ENCODE measurements at regions not wholly inside any gene's neighbourhood (a gene's known extent, or its start where the extent isn't known, plus 50 kb on each side); places are given as distances from the start of the nearest gene placed in this dataset.

DNA sequence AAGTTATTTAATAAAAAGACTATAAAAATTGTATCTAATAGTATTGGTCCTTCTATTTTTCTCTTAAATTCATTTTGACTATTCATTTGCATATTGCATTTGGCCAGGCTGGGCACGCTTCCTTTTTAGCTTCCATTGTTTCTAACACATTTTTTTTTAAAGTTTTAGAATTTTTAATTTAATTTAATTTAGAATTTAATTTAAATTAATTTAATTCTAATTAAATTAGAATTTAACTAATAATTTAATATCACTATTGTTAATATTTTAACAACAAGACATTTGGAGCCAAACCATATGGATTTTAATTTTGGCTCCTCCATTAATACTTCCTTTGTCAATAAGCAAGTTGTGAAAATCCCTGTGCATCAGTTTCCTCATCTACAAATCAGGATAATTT lies 856.9 kb upstream of the SEL1L start:
- DNase-seq = no peak

DNA sequence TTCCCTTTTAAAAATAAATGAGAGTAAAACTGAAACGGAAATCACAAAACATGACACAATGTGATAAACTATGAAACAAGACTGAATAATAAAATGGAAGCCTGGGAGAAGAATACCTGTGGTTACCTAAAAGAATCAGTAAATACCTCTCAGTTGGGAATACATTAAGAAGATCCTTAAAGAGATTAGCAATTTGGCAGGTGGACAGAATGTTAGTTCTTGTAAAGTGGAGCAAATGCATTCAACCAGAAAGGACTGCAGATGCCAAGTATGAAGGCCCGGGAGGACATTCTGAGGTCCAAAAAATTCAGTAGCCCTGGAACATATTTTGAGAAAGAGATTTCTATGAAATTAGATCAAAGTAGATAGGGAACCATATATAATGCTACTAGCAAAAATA lies 861.3 kb upstream of the SEL1L start:
- DNase-seq = no peak

DNA sequence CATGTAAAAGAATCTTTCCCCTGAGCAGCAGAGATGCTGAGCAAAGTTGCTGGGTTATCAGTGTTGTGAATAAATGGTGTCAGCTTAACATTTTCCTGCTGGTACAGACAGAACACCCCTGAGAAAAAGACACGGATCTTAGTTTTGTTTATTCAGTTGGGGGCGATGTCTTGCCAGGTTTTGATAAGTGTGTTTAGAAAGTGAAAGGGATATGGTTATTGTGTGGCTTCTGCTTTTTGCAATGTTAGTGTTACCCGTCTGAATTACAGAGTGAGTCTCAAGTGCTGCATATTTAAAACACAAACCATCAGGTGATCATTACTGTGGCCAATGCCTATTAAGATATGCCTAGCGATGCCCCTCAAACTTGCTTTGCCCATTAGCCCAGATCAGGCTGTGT lies 864.6 kb upstream of the SEL1L start:
- no peak for DNase-seq

DNA sequence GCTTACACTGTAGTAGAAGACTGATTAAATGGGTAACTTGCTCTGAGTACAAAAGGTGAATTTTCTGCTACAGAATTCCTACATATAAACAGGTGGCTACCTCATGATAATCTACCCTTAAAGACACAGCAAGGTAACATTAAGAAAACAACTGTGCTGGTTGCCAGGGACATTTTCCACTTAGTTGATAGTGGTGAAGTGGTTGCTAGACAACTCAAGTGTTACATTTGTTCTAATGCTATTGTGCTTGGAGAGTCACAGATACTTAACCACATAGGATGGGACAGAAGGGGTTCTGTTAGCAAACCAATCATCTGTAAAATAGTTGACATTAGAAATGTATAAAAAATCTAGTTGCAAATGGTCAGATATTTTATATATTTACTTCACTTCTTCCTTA lies 870.3 kb upstream of the SEL1L start:
- no peak for DNase-seq

DNA sequence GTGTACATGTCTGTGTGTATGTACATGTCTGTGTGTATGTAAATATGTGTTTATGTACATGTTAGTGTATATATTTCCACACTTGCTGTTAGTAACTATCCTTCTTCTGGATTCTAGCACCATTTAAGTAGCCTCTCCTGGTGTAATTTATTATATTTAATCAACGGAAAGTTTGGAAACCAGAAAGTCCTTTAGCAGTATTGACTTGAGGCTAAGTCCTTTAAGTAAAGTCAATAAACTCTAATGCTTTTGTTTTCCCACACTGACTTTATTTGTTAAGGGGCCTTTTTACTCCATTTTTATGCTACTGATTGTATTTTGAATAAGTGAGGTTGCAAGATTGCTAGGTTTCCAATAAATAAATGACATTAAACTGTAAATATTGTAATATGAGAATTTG lies 876.4 kb upstream of the SEL1L start:
- DNase-seq = no peak

DNA sequence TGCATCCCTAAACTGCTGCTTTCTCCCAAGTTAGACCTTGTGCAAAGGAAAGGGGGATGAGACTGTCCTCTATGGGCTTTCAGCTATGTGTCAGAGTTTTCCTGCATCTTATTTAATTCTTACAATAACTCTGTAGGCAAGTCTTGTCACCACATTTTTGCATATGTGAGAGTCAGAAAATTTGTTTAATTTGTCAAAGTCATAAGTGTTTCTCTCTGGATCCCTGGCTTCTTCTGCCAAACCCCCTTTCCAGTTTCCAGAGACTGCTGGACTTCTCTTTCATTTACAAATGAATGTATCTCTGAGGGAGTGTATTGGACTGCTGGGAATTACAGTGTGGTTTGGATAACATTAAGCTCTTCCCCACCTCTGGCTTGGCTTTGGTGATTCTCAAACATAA lies 877.6 kb upstream of the SEL1L start:
- no peak for DNase-seq

DNA sequence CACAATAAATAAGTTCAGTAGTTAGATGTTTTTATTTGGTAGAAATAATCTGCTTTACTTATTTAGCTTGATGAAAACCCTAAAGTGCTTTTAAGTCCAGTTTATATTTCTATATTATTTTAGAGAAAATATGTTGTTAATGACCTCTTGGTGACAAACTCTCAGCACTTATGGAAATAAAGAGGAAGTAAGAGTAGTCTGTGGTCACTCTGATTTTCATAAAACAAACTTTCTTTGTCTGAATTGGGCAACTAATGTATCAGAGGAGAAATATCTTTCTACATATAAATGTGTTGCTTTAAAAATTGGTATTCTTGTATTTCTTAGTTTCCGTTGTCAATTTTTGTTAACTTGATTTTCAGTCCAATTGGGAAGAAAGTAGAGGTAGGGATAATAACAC lies 878.9 kb upstream of the SEL1L start:
- no peak for DNase-seq

DNA sequence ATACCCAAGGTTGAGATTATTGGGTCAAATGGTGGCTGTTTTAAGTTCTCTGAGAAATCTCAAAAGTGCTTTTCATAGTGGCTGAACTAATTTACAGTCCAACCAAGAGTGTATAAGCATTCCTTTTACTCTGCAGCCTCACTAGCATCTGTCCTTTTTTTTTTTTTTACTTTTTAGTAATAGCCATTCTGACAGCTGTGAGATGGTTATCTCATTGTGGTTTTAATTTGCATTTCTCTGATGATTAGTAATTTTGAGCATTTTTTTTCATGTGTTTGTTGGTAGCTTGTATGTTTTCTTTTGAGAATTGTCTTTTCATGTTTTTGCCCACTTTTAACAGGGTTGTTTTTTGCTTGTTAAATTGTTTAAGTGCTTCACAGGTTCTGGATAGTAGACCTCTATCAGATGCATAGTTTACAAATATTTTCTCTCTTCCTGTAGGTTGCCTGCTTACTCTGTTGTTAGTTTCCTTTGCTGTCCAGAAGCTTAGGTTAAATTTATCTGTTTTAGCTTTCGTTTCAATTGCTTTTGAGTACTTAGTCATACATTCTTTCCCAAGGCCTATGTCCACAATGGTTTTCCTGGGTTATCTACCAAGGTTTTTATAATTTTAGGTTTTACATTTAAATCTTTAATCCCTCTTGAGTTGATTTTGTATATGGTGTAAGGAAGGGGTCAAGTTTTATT lies 881.3 kb upstream of the SEL1L start:
- no peak for DNase-seq

DNA sequence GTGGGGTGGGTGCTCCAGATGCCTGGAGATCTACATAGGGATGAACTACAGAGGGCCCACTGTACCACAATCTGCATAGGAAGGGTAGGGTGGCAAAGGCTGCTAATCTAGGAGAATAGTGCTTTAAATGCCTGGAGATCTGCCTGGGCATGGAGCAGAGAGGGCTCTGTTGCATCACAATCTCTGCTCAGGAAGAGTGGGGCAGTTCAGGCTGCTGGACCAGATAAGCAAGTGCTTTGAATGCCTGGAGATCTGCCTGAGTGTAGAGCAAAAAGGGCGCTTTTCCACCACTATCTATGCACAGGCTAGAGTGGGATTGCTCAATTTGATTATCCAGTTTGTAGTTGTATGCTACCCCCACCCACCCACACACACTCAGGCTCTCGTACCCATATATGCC lies 886.3 kb upstream of the SEL1L start:
- no peak for DNase-seq

DNA sequence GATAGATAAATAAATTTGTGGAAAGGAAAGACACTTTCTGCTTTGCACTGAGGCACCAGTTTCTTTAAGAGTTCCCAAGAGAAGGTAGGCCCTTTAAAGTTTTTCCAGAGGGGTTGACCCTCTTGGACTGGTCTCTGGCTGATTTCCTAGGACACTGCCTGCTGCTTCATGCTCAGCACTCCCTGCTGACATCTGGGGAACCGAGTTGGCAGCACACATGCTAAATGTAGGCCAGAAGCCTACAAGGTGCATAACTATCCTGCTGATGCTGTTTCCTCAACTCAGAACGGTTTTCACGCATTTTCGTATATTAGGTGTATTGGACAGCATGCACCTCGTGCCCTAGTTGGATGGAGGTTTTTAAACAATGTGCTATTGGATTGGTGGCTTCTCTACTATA lies 887.2 kb upstream of the SEL1L start:
- DNase-seq = no peak

DNA sequence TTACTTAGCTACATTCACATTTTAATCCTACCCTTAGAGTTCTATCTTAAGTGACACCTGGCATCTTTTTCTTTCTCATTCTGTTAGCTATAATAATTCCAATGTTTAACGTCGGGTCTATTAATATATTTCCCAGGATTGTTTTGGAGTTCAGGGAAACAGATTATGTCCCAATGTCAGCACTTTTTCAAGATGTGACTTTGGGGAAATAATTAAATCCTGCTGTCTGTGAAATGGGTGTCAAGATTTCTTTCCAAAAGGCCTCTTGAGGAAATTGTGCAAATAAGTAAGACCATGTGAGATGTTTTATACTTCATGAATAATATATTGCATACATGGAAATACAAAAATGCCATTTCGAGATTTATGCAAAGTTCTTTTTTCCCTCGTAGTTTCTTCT lies 887.6 kb upstream of the SEL1L start:
- no peak for DNase-seq

DNA sequence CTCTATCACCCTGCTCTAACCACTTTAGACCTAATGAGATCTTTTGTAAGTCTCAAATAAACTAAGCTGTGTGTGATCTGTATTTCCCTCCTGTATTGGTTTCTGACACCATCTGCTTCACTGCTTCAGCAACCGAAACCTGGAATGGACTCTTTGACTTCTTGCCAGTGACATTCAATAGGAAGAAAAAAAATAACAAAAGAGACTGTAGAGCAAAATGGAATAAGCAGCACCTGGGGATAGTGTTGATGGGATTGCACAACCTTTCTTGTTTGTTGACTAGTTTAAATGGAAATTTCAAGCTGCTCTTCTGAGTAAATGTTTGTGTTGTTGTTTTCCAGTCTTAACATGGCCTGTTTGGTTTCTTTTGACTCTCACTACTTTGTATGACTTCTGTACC lies 888.6 kb upstream of the SEL1L start:
- no peak for DNase-seq

DNA sequence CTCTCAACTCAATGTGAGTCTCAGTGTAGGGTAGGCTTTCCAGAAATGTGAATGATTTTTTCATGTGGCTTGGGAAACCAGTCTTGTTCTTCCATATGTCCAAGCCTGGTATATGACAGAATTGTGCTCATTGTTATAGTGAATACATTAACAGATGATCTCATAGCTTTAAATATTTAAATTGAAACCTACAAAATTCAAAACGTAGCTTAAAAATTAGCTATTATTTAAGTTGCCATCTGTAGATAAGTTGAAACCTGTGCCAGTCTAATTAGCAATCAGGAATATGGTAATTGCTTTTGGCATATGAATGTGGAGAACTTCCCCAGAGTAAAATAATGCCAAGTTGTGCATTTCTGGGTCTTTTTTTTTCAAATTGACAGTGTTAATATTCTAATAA lies 891.6 kb upstream of the SEL1L start:
- DNase-seq = no peak

DNA sequence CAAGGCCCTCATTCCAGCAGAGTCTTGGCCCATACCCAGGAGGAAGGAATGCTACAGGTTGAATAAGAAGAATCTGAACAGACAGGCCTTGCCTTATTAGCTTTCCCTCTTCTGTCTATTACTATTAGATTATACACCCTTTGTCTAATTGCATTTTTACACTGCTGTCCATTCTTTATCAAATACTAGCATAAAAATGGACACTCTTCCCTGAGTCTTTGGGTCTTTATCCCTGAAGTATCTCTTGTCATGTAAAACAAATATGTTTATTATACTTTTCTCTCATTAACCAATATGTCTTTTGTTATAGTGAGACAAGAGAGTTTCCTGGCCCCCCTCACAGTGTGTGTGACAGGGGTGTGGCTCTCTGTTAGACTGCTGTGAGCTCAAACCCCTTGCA lies 897.4 kb upstream of the SEL1L start:
- DNase-seq = no peak

DNA sequence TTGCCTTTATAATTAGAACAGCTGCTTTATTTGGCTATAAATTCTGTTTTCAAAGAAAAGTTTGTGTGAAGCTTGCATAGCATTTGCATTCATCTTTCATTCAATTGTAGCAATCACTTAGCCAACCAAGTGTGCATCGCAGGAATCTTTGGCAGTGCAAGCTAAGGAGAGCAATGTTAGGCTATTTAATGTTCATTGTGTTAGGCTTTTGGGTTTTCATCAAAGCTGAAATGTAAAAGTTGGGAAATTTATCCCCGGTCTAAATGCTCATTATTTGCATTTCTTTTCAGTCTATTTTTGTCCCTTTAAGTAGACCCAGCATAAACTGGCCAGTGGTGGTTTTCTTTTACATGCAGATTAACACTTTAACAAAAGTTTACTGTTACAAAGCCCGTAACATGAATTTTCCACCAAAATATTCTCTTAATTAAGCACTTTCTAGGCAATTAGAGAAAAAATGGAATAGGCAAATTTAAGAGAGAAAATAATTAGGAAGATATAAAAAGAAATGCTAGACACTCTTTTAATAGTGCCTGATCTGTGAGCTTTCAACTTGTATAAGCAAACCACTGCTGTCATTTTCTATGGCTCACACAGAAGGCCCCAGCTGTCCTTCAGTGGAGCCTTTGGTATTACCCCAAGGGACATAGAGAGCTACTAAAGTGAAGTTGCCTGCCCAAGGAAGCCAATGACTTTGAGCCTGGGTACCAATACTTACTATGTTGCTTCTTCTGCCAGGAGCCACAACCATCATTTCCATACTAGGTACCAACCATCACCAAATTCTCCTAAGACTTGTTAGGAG lies 898.9 kb upstream of the SEL1L start:
- no peak for DNase-seq

DNA sequence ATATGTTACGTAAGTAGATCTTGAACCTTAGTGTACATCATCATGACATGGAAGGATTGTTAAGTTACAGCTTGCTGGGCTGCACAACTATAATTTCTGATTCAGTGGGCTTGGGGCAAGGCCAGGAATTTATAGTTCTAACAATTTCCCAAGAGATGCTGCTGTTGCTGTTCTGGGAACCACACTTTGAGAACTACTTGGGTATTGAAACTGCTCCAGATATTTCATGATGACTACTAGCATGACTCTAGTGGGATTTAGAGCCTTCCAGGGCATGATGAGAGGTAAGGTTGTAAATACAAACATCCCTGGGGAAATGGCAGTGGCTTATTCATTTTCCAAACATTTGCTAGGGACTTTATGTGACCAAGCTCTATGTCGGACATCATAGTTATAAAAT lies 904.8 kb upstream of the SEL1L start:
- no peak for DNase-seq

DNA sequence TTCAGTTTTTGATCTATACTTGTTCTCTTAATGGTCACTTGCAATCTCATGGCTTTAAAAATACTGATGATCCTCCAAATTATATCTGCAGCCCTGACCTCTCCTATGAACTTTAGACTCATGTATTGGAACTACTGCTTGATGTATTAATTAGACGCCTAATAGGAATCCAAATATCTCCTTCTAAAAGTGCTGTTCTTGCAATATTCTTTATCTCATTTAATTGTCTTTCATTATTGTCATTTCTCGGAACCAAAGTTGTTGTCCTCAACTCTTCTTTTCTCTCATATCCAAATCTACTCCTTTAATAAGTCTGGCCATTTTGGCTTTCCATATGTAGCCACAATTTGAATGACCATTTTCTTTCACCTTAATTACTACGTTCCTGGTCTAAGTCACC lies 907.6 kb upstream of the SEL1L start:
- no peak for DNase-seq

DNA sequence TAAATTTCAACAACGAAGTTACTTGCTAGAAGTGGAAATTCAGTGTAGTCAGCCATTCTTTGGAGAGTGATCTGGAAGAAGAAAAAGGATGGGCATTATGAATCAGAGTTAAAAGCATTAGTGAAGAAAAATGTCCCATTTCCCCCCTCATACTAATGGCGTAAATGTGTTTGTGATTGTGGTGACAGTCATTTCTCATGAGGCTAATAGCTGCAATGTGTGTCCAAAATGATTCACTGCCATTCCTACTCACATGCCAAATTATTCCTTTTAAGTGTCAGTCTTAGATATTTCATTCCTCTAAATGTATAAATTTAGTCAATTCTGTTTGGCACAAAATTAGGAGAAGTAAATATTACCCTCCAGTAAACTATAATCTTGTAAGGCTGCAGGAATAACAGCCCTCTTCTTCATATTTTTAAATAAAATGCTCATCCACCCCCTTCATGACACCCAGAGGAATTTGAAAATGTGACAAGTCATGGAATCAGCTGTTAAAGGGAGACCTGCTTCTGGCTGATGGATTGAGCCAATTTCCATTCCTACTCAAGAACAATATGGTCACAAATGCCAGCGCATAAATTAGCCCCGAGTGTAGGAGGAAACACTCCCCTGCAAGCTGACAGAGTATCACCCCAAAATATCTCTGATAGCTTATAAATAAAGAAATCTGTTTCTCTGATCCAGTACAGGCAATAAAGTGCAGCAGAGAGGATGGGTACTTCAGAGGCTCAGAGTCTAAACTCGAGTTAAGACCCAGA lies 912.3 kb upstream of the SEL1L start:
- DNase-seq = no peak

DNA sequence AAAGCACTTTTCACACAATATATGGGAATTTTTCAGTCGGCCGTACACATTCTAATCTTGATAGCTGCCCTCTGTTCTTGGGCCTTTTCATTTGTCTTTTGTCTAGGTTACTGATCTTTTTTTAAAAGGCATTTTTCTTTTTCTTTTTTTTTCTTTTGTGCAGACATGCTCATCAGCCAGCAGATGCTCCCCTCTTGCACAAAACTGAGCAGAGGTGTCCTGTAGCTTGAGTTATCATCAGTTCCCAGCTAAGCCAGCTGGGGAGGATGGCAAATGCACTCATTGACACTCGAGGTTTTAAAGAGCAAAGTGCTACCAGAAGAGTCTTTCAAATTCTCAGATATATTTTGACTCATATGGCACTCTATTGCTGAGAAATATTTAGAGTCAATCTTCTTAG lies 913.9 kb upstream of the SEL1L start:
- no peak for DNase-seq

DNA sequence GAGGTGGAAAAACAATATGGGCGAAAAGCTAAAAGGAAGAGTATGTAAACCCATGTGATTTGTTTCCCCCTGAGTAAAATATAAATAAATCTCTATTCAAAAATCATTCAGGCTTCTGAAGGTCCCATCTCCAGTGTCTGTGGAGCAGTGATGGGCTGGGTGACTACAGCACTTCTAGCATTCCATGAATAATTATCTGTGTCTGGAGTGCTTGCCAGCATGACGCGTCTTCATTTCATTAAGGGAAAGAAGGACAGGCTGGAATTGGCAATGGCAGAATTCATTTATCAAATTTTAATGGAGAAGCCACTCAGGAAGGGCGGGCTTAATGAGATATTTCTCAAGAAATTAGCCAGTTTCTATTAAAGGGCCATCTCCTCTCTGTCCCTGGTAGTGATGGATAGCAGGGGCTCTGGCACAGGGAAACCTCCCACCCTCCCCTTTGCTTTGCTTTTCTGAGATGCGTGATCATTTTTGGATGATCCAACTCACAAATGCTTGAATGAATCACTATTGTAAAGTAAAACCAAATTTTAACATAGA lies 916.3 kb upstream of the SEL1L start:
- DNase-seq = no peak

DNA sequence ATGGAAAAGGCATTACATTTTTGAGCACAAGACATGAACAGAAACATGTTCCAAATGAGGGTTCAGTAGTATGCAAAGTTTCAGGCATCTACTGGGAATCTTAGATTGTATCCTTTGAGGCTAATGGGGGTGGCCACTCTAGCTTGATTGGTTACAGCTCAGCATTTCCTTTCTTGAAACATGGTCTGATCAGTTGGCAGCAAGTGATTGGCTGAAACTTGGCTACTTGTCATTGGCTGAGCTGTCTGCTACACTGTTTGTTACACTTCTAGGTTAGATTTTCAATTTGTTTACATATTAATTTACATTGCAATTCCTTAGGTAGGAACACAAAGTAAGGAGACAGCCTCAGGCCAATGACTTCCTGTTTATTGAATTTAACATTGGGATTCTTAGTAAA lies 918.0 kb upstream of the SEL1L start:
- DNase-seq = no peak

DNA sequence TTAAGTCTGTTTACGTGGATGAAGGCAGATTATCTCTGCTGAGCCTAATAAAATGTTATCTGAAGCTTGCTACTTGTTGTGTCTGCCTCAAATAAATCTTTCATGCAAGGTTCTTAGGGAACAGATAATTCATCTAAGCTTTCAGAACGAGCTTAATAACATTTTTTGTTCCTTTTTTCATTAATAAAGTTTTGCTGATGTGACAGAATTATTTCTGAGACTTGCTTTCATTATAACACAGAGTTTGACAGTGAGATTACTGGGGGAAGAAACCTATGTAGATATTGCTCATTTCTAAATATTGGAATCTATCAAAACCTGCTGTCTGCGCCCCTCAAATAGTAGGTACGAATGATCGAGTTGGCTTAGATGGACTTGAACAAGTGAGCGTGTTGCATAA lies 948.7 kb upstream of the SEL1L start:
- DNase-seq = no peak

DNA sequence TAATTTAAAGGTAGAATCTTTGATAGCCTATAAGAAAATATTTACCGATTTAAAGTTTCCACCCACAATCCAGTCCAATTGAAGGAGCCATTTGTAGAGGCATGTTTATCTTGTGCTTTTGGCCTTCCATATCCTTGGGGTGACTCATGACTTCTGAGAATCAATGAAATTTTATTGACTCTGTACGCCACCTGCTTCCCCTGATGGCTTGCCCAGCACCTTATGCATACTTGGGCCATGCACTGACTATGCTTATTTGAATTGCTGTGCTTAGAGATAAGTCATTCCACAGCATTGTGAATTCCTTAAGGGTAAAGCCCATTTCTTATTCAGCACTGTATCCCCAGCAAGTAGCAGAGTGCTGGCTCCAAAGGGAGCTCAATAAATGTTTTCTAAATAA lies 954.8 kb upstream of the SEL1L start:
- DNase-seq = no peak

DNA sequence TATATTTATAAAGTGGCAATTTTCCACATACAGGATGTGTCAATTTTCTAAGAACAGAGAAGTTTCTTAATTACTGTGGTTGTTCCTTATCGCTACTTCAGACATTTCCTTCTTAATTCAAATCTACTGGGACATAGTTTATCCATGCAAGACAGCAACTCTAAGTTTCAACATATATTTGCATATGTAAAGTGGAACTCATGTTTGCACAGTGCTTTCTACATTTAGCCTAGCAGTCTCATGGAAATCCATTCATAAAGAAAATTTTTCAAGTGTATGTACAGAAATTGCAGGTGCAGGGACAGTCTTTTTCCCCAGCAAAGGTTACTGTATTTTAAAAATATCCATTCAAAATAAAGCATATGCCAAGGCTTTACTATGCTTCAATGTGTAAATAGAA lies 956.7 kb upstream of the SEL1L start:
- DNase-seq = no peak

All from CD4-positive, alpha-beta T cell treated with Interleukin-1 beta for 1 hour (primary cell).